HG03571 (cell line): ENCODE measurements at regions not wholly inside any gene's neighbourhood (a gene's known extent, or its start where the extent isn't known, plus 50 kb on each side); places are given as distances from the start of the nearest gene placed in this dataset.

Source experiments
- ATAC-seq: cut with Tn5 transposase; IDR thresholded peaks from one replicate; pipeline ENCODE4 v1.9.1; 2021; ENCODE audit not compliant: unreplicated experiment

- no peak for ATAC-seq
These were observed 63.6 kb downstream of the PCDH7 start for GRCh38 chr4:30783751-30784150.

DNA sequence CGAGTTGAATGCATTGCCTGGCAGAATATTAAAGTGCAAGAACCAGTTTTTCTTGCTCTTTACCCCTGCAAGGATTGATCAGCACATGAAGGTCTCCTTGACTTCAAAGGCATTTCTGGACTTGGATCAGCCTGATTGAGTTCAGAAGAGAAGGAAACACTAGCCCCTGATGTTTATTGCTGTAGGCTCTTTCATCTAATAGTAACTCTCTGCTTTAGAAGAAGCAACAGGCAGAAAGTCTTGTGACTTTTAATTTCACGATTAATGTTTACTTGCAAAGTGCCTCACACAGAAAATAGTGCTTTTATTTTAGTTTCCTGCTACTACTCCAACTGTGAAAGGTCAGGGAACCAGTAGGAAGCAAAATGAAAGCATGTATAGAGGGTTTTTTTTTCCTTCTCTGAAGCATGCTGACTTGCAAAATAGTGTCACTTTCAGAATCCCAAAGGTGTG lies 69.1 kb downstream of the PCDH7 start:
- no peak for ATAC-seq

DNA sequence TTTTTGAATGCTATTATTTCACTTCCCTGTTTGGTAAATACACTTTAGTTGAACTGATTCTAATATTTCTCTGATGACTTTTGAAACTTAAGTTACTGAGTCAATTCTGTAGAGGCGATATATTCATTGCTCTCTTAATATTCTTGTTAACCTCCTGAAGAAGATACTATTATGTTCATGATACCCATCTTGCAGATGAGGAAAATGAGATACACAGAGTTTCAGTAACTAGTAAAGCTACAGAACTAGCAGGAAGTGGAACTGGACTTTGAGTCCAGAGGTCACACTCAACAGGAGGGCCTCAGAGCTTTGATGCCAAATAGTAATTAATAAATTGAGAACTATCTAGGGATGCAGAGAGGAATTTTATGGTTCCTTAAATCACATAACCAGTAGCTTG lies 70.0 kb downstream of the PCDH7 start:
- no peak for ATAC-seq

- no peak for ATAC-seq
These were observed 70.8 kb downstream of the PCDH7 start for GRCh38 chr4:30790998-30791397.

- no peak for ATAC-seq
These were observed 72.4 kb downstream of the PCDH7 start for GRCh38 chr4:30792601-30793000.

GRCh38 chr4:30801876-30802275 lies 81.7 kb downstream of the PCDH7 start:
- no peak for ATAC-seq

- no peak for ATAC-seq
These were observed 82.6 kb downstream of the PCDH7 start for GRCh38 chr4:30802622-30803323.

GRCh38 chr4:30808276-30808675 lies 88.1 kb downstream of the PCDH7 start:
- ATAC-seq, result no peak

GRCh38 chr4:30811296-30811695 lies 91.1 kb downstream of the PCDH7 start:
- no peak for ATAC-seq

DNA sequence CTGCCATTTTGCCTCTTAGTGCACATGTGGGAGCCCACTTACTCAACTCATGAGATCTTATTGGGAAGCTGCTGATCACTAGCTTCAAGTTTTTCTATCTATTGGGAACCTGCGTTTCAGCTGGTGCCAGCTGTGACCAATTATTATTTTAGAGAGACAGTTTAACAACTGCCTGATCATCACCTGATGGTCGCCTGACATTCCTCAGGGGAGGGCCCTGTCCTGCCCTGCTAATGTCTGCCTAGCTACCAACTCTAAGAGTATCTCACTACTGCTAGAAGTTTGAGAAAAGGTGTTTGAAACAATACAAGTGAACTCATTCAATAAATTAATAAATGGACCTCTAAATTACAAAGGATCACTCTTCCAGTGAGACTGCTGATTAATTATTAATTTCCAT lies 95.5 kb downstream of the PCDH7 start:
- no peak for ATAC-seq

GRCh38 chr4:30817447-30817846 lies 97.3 kb downstream of the PCDH7 start:
- ATAC-seq, result no peak

GRCh38 chr4:30818541-30818940 lies 98.4 kb downstream of the PCDH7 start:
- ATAC-seq, result no peak

GRCh38 chr4:30821275-30821674 lies 101.1 kb downstream of the PCDH7 start:
- no peak for ATAC-seq

DNA sequence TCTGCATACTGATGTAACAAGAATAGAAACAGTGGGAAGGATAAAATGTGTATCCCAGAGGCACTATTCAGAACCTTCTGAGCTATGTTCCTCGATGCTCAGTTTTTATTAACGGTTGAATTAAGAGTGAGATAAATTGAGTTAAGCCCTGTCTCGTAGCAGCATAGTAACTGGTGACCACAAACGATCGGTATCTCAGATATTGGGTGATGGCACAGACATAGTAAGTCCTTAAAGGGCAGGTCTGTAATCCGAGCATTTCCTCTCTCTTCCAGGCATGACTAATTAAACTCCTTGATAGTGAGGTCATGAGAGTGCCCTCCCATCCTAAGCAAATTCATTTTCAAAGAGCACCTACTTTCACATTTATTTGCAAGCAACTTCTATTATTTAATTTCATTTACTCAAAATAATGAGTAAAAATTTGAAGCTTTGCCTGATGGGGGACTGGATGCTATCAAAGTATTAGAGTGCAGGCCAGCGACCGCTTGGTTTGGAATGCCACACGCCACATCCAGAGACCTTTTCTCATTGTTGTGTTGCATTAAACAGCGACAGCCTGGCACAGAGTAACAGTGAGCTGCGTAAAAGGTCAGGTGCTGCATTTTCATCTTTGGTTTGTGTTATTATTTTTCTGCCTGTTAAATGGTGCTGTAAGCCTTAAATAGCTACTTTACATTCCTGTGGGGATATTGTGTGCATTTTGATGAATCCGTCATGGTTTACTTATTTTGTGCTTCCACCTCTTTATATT lies 101.9 kb downstream of the PCDH7 start:
- ATAC-seq, result no peak

GRCh38 chr4:30822911-30823551 lies 102.9 kb downstream of the PCDH7 start:
- ATAC-seq, result no peak

DNA sequence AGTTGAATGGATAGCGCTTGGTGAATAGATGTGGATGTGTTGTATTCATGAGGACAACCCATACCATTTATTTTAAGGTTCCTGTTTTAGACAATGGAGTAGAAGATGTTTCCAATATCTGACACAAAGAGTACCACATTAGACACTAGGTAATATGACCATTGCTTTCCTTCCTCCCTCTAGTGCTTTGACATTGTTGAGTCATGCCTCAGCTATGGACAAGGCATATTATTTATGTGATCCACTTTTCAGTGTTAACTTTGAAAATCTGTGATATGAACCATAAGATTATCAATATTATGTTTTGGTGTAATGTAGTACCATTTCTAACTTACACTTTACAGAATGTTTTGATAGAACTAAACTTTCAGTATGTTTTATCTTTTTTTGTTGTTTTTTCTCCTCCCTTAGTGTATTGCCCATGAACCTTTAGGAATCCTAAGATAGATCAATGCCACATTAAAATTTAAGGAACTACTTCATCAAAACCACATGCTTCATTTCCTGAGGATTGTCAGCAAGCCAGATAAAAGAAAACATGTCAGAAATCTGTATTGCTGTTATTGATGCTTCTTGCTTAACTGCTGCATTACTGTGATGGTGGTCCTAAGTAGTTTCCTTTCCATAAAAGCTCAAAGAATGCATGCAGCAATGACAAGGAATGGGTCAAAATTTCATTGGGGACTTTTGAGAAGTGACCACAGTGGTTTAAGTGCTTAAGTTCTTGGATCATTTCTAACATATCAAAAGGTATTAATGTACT lies 105.0 kb downstream of the PCDH7 start:
- ATAC-seq, result no peak

DNA sequence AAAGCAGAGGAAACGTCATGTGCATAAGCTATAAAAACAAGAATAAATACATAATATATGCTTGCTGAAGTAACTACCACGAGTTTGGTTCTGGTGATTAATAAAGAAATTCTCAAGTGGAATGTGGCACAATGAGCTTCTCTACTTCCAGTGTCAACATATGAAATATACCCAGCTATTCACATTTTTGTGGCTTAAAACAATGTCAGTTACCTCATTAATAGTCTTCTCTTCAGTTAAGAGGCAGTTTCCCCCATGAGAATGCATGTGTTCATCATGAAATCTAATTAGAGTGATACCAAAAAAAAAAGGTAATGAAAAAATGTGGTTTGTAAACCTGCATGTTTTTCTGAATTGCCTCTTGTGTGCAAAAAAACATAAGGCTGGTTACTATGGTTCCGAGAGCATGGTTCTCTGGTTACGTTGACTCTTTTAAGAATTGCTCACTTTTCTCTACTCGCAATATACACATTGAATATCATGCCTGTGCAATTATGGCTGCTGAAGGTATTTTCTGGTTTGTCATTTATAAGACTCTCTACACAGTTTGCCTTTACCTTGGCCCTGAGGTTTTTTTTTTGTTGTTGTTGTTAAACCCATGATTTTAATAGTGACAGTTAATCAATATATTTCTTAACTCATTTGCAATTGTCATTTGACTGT lies 108.2 kb downstream of the PCDH7 start:
- ATAC-seq, result no peak

DNA sequence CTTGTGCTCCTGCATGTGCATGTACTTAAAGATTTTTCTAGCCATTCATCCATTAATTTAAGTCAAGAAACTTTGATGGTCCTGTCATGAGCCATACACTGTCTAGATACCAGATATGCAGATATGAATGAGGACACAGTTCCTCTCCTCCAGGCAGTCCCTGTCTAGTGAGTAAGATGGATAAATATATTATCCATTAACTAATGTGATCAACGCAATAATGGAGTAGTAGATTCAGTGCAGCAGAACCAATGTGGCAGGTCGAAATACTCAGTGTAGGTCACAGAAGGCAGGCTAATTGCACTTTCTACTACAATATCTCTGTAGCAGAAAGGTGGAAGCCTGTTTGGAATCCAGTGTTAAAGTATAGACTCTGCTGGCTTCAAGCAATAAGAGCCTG lies 112.5 kb downstream of the PCDH7 start:
- no peak for ATAC-seq

DNA sequence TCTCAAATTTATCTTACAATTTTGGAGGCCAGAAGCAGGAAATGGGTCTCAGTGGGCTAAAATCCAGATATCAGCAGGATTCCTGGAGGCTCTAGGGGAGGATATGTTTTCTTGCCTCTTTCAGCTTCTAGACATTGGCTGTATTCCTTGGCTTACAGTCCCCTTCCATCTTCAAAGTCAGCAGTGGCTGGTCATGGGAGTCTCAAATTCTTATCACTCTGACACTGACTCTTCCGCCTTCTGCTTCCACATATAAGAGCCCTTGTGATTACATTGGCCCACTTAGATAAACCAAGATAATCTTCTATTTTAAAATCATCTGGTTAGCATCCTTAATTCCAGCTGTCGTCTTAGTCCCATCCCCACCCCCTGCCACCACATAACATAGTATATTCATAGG lies 113.0 kb downstream of the PCDH7 start:
- no peak for ATAC-seq

DNA sequence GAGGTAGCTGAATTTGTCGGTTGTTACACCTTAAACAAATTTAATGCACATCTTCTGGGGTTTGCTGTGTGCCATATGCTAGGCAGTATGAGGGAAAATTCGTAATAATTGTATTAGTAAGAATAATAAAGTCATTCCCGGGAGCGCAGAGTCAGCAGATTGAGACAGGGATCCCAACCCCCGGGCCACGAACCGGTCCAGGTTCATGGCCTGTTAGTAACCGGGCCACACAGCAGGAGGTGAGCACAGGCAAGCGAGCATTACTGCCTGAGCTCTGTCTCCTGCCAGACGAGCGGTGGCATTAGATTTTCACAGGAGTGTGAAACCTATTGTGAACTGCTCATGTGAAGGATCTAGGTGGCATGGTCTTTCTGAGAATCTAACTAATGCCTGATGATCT lies 114.9 kb downstream of the PCDH7 start:
- no peak for ATAC-seq

- no peak for ATAC-seq
These were observed 116.1 kb downstream of the PCDH7 start for GRCh38 chr4:30836231-30836630.
